H1 (cell line): ENCODE measurements at regions not wholly inside any gene's neighbourhood (a gene's known extent, or its start where the extent isn't known, plus 50 kb on each side); places are given as distances from the start of the nearest gene placed in this dataset.

Experiments used
- CBX5 ChIP-seq: fragments of 300-800, 300-1000 bp; sonication (generic); IDR thresholded peaks from 2 replicates; pipeline ENCODE4 v1.7.1; 2016; ENCODE audit warnings: antibody characterized with exemption, low read length, low read depth
- CHD2 ChIP-seq: IDR thresholded peaks from 2 replicates; pipeline ENCODE4 v1.6.1; 2012; ENCODE audit warnings: low read length, improper control_type of control experiment
- POLR2A ChIP-seq, 2 experiments: IDR thresholded peaks; 1 replicate in 1 of 2; 2 replicates in 1 of 2; pipeline ENCODE4 v1.6.1; 2011; ENCODE audit warnings: low read depth in 2 of 2, low read length in 2 of 2, mild to moderate bottlenecking in 2 of 2; ENCODE audit errors: control extremely low read depth in 1 of 2
- RAD21 ChIP-seq, 2 experiments: IDR thresholded peaks in 1 of 2; conservative IDR thresholded peaks in 1 of 2; 2 replicates each; pipeline ENCODE4 v1.6.1; 2011; ENCODE audit warnings: low read depth in 2 of 2, low read length in 2 of 2, improper control_type of control experiment in 1 of 2, inconsistent platforms in 1 of 2, mild to moderate bottlenecking in 1 of 2, moderate library complexity in 1 of 2
- SIN3A ChIP-seq, 2 experiments: IDR thresholded peaks in 1 of 2; conservative IDR thresholded peaks in 1 of 2; 2 replicates each; pipeline ENCODE4 v1.6.1; 2011 to 2012; ENCODE audit warnings: low read length in 2 of 2, improper control_type of control experiment in 1 of 2, low read depth in 1 of 2, mild to moderate bottlenecking in 1 of 2
- TF ChIP-seq, protein P1 (sequence below), 3 experiments: IDR thresholded peaks; 1 replicate in 2 of 3; 2 replicates in 1 of 3; pipeline versions ENCODE4 v1.5.1 to v1.6.1; 2011; ENCODE audit warnings: low read length in 3 of 3, mild to moderate bottlenecking in 3 of 3, inconsistent platforms in 2 of 3, low read depth in 1 of 3, moderate library complexity in 1 of 3; ENCODE audit not compliant: insufficient read depth in 1 of 3; ENCODE audit errors: control extremely low read depth in 1 of 3

DNA sequence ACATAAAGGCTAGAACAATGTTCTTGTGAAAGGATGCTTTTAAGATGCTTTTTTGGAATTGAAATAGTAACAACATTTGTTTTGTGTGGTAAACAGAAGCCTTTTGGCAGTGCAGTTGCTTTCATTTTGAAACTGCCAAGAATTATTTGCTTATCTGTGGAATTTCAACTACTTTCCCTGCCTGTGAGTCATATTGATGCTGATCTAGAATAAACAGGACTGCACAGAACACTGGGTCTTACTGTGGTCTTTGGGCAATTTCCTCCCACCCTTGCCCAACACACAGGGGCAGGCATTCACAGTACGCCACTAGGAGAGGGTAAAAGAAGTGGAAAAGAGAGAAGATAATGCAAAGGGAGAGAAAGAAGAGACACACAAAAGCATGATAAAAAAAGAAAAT, 483.7 kb downstream of the ELAVL2 start:
- TF ChIP-seq CHD2 (no peak), SIN3A (conservative IDR thresholded peaks at IDR 0.05 in 1 of 2, IDR thresholded peaks at IDR 0.05 in 1 of 2; ENCODE audit: low read depth in 1 of 2, low read length in 2 of 2) (no peak), POLR2A (IDR thresholded peaks at IDR 0.05; ENCODE audit: control extremely low read depth in 1 of 2, low read depth in 2 of 2, low read length in 2 of 2) (no peak), CBX5 (no peak), RAD21 (IDR thresholded peaks at IDR 0.05 in 1 of 2, conservative IDR thresholded peaks at IDR 0.05 in 1 of 2; ENCODE audit: low read depth in 2 of 2, low read length in 2 of 2) (no peak)
- TF ChIP-seq, protein P1, sequence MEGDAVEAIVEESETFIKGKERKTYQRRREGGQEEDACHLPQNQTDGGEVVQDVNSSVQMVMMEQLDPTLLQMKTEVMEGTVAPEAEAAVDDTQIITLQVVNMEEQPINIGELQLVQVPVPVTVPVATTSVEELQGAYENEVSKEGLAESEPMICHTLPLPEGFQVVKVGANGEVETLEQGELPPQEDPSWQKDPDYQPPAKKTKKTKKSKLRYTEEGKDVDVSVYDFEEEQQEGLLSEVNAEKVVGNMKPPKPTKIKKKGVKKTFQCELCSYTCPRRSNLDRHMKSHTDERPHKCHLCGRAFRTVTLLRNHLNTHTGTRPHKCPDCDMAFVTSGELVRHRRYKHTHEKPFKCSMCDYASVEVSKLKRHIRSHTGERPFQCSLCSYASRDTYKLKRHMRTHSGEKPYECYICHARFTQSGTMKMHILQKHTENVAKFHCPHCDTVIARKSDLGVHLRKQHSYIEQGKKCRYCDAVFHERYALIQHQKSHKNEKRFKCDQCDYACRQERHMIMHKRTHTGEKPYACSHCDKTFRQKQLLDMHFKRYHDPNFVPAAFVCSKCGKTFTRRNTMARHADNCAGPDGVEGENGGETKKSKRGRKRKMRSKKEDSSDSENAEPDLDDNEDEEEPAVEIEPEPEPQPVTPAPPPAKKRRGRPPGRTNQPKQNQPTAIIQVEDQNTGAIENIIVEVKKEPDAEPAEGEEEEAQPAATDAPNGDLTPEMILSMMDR (IDR thresholded peaks at IDR 0.05; ENCODE audit: control extremely low read depth in 1 of 3, insufficient read depth in 1 of 3, low read depth in 1 of 3, low read length in 3 of 3) = no peak
